H1 (cell line): ENCODE measurements at regions not wholly inside any gene's neighbourhood (a gene's known extent, or its start where the extent isn't known, plus 50 kb on each side); places are given as distances from the start of the nearest gene placed in this dataset.

ENCODE experiments used
- CTCF ChIA-PET: fragments of 300-600 bp; sonication (Branson Sonifier 250); formaldehyde crosslinking; loops from one replicate; lab custom pipeline; 2021; ENCODE audit not compliant: partially characterized antibody; lab: Charles Lee
- POLR2A ChIA-PET: fragments of 300-600 bp; sonication (Branson Sonifier 250); formaldehyde crosslinking; loops from one replicate; lab custom pipeline; 2021; ENCODE audit warnings: inconsistent platforms; ENCODE audit not compliant: partially characterized antibody; lab: Charles Lee
- DNase-seq, 2 experiments: peaks; one replicate each; pipeline versions ENCODE4 v3.0.0 to v3.0.0-alpha.2; 2010 to 2022; ENCODE audit warnings: low spot score in 2 of 2, low read depth in 1 of 2, mixed read lengths in 1 of 2
- FAIRE-seq: peaks from 2 replicates; lab custom pipeline; 2011; peaks lifted over from hg19 to GRCh38; lab: Jason Lieb, UNC
- H2AFZ ChIP-seq: 2 replicates; pipeline ENCODE4 v1.8.1; 2012; ENCODE audit warnings: low read length, inconsistent platforms
- H2AK5ac ChIP-seq: 2 replicates; pipeline ENCODE4 v1.6.1; 2013; ENCODE audit warnings: low read depth, low read length
- H2BK120ac ChIP-seq: replicated peaks from 2 replicates; pipeline ENCODE3; 2013; ENCODE audit warnings: low read depth, low read length, inconsistent platforms
- H2BK12ac ChIP-seq: 2 replicates; pipeline ENCODE4 v1.6.1; 2013; ENCODE audit warnings: low read depth, low read length
- H2BK15ac ChIP-seq: 2 replicates; pipeline ENCODE4 v1.6.1; 2013; ENCODE audit warnings: low read length
- H2BK20ac ChIP-seq: 2 replicates; pipeline ENCODE4 v1.6.1; 2013; ENCODE audit warnings: low read length
- H2BK5ac ChIP-seq: 2 replicates; pipeline ENCODE4 v1.6.1; 2013; ENCODE audit warnings: low read depth, low read length
- H3K14ac ChIP-seq: 2 replicates; pipeline ENCODE4 v1.6.1; 2013; ENCODE audit warnings: inconsistent platforms; ENCODE audit not compliant: insufficient read length
- H3K18ac ChIP-seq: 2 replicates; pipeline ENCODE4 v1.6.1; 2013; ENCODE audit warnings: low read length; ENCODE audit errors: extremely low read depth
- H3K23ac ChIP-seq: 2 replicates; pipeline ENCODE4 v1.6.1; 2013; ENCODE audit warnings: inconsistent platforms; ENCODE audit not compliant: insufficient read length
- H3K23me2 ChIP-seq: 2 replicates; pipeline ENCODE4 v1.6.1; 2013; ENCODE audit warnings: low read depth, low read length
- H3K27ac ChIP-seq: 2 replicates; pipeline ENCODE4 v1.6.1; 2011; ENCODE audit warnings: low read depth, low read length, inconsistent platforms
- H3K27me3 ChIP-seq, 4 experiments: replicated peaks in 1 of 4; 1 replicate in 1 of 4; 2 replicates in 3 of 4; pipeline versions ENCODE4 v1.6.1 to v1.8.1; 2011 to 2013; ENCODE audit warnings: low read length in 3 of 4, mild to moderate bottlenecking in 3 of 4, inconsistent platforms in 2 of 4, mixed read lengths in 2 of 4, moderate library complexity in 1 of 4; ENCODE audit not compliant: control insufficient read depth in 3 of 4, insufficient read depth in 3 of 4; ENCODE audit errors: extremely low read depth in 1 of 4
- H3K36me3 ChIP-seq, 4 experiments: 2 replicates each; pipeline versions ENCODE4 v1.6.1 to v1.8.1; 2011 to 2013; ENCODE audit warnings: mild to moderate bottlenecking in 4 of 4, low read length in 3 of 4, moderate library complexity in 2 of 4, control low read depth in 1 of 4, inconsistent platforms in 1 of 4; ENCODE audit not compliant: insufficient read depth in 4 of 4, control insufficient read depth in 2 of 4
- H3K4ac ChIP-seq: replicated peaks from 2 replicates; pipeline ENCODE3; 2013; ENCODE audit warnings: low read length, low read depth, mixed read lengths, inconsistent platforms; ENCODE audit not compliant: insufficient read length
- H3K4me1 ChIP-seq, 4 experiments: replicated peaks in 1 of 4; 1 replicate in 1 of 4; 2 replicates in 3 of 4; pipeline versions ENCODE4 v1.6.1 to v1.8.1; 2011 to 2013; ENCODE audit warnings: low read length in 3 of 4, inconsistent platforms in 2 of 4, mixed read lengths in 1 of 4; ENCODE audit not compliant: insufficient read depth in 4 of 4, control insufficient read depth in 3 of 4
- H3K4me2 ChIP-seq, 2 experiments: 2 replicates each; pipeline versions ENCODE4 v1.6.1 to v1.8.1; 2011 to 2013; ENCODE audit warnings: low read depth in 2 of 2, low read length in 2 of 2, control low read depth in 1 of 2, inconsistent platforms in 1 of 2, mild to moderate bottlenecking in 1 of 2; ENCODE audit not compliant: insufficient read depth in 1 of 2
- H3K4me3 ChIP-seq, 4 experiments: fragments of 200-600, 300-600 bp in 1 of 4; sonication (generic), shearing (Covaris generic), sonication (Bioruptor Twin) in 1 of 4; 2 replicates each; pipeline versions ENCODE4 v1.5.1 to v1.8.1; 2011 to 2016; ENCODE audit warnings: low read length in 4 of 4, low read depth in 3 of 4, control low read depth in 2 of 4, inconsistent platforms in 2 of 4, mild to moderate bottlenecking in 2 of 4, mixed read lengths in 1 of 4, moderate library complexity in 1 of 4; ENCODE audit not compliant: insufficient read depth in 2 of 4; ENCODE audit errors: extremely low read depth in 1 of 4
- H3K56ac ChIP-seq: replicated peaks from 2 replicates; pipeline ENCODE3; 2013; ENCODE audit warnings: low read depth, mild to moderate bottlenecking, mixed read lengths, low read length, inconsistent platforms; ENCODE audit not compliant: insufficient read length
- H3K79me1 ChIP-seq: 2 replicates; pipeline ENCODE4 v1.6.1; 2013; ENCODE audit warnings: low read depth, low read length, control low read depth
- H3K79me2 ChIP-seq, 2 experiments: 2 replicates each; pipeline versions ENCODE4 v1.6.1 to v1.8.1; 2012 to 2013; ENCODE audit warnings: low read length in 2 of 2, mild to moderate bottlenecking in 2 of 2, inconsistent platforms in 1 of 2; ENCODE audit not compliant: insufficient read depth in 2 of 2, control insufficient read depth in 1 of 2
- H3K9ac ChIP-seq, 4 experiments: replicated peaks in 1 of 4; 1 replicate in 1 of 4; 2 replicates in 3 of 4; pipeline versions ENCODE4 v1.6.1 to v1.8.1; 2011 to 2013; ENCODE audit warnings: low read depth in 3 of 4, low read length in 3 of 4, control low read depth in 2 of 4, mild to moderate bottlenecking in 2 of 4, moderate library complexity in 2 of 4, inconsistent platforms in 1 of 4; ENCODE audit errors: extremely low read depth in 1 of 4
- H3K9me3 ChIP-seq, 2 experiments: 2 replicates each; pipeline versions ENCODE4 v1.6.1 to v1.8.1; 2012 to 2013; ENCODE audit warnings: mild to moderate bottlenecking in 2 of 2, moderate library complexity in 2 of 2, control low read depth in 1 of 2, inconsistent platforms in 1 of 2, low read depth in 1 of 2, low read length in 1 of 2, mixed read lengths in 1 of 2; ENCODE audit not compliant: insufficient read depth in 2 of 2
- H4K20me1 ChIP-seq, 2 experiments: replicated peaks in 1 of 2; 2 replicates each; pipeline versions ENCODE3 to v1.8.1; 2011 to 2013; ENCODE audit warnings: inconsistent platforms in 2 of 2, low read length in 2 of 2, mild to moderate bottlenecking in 1 of 2; ENCODE audit not compliant: insufficient read depth in 2 of 2, control insufficient read depth in 1 of 2
- H4K5ac ChIP-seq: 2 replicates; pipeline ENCODE4 v1.6.1; 2013; ENCODE audit warnings: low read length, low read depth, mixed read lengths, inconsistent platforms; ENCODE audit not compliant: insufficient read length
- H4K8ac ChIP-seq: 2 replicates; pipeline ENCODE4 v1.8.0; 2013; ENCODE audit warnings: mild to moderate bottlenecking, moderate library complexity, low read length, inconsistent platforms; ENCODE audit not compliant: insufficient read depth; ENCODE audit errors: extremely low read depth
- H4K91ac ChIP-seq: replicated peaks from 2 replicates; pipeline ENCODE3; 2013; ENCODE audit warnings: low read length, mixed read lengths, inconsistent platforms; ENCODE audit not compliant: insufficient read length
- BCL11A ChIP-seq, 2 experiments: IDR thresholded peaks; one replicate each; pipeline ENCODE4 v1.6.1; 2011; ENCODE audit warnings: low read depth in 2 of 2, low read length in 2 of 2, mild to moderate bottlenecking in 2 of 2
- CBX8 ChIP-seq: fragments of 300-800, 300-1000 bp; sonication (generic); IDR thresholded peaks from 2 replicates; pipeline ENCODE4 v1.7.1; 2016; ENCODE audit warnings: low read depth, low read length, borderline replicate concordance
- CEBPB ChIP-seq: IDR thresholded peaks from 2 replicates; pipeline ENCODE4 v1.6.1; 2012; ENCODE audit warnings: low read depth, low read length
- CHD1 ChIP-seq: IDR thresholded peaks from 2 replicates; pipeline ENCODE4 v1.6.1; 2012; ENCODE audit warnings: low read depth, low read length, improper control_type of control experiment
- CTBP2 ChIP-seq: IDR thresholded peaks from 2 replicates; pipeline ENCODE4 v1.7.0; 2011; ENCODE audit warnings: borderline replicate concordance, mild to moderate bottlenecking, moderate library complexity, mixed read lengths, low read length; ENCODE audit not compliant: insufficient read depth, insufficient read length
- EZH2 ChIP-seq: fragments of 200-600 bp; sonication (generic); IDR thresholded peaks from 2 replicates; pipeline ENCODE4 v1.7.1; 2012; ENCODE audit warnings: low read depth, mild to moderate bottlenecking, moderate library complexity, low read length, inconsistent platforms; ENCODE audit not compliant: severe bottlenecking
- FOSL1 ChIP-seq: IDR thresholded peaks from 2 replicates; pipeline ENCODE4 v1.6.1; 2011; ENCODE audit warnings: mild to moderate bottlenecking, low read depth, low read length, moderate library complexity; ENCODE audit not compliant: insufficient read depth
- GTF2F1 ChIP-seq: IDR thresholded peaks from 2 replicates; pipeline ENCODE4 v1.6.1; 2012; ENCODE audit warnings: low read depth, low read length, improper control_type of control experiment, borderline replicate concordance
- NRF1 ChIP-seq: IDR thresholded peaks from 2 replicates; pipeline ENCODE4 v1.6.1; 2011; ENCODE audit warnings: mild to moderate bottlenecking, low read depth, low read length, improper control_type of control experiment
- RAD21 ChIP-seq, 2 experiments: IDR thresholded peaks in 1 of 2; conservative IDR thresholded peaks in 1 of 2; 2 replicates each; pipeline ENCODE4 v1.6.1; 2011; ENCODE audit warnings: low read depth in 2 of 2, low read length in 2 of 2, improper control_type of control experiment in 1 of 2, inconsistent platforms in 1 of 2, mild to moderate bottlenecking in 1 of 2, moderate library complexity in 1 of 2
- RFX5 ChIP-seq: IDR thresholded peaks from 2 replicates; pipeline ENCODE4 v1.6.1; 2011; ENCODE audit warnings: low read depth, low read length, improper control_type of control experiment, borderline replicate concordance
- SIN3A ChIP-seq, 2 experiments: IDR thresholded peaks in 1 of 2; conservative IDR thresholded peaks in 1 of 2; 2 replicates each; pipeline ENCODE4 v1.6.1; 2011 to 2012; ENCODE audit warnings: low read length in 2 of 2, improper control_type of control experiment in 1 of 2, low read depth in 1 of 2, mild to moderate bottlenecking in 1 of 2
- SUZ12 ChIP-seq: fragments of 200-600 bp; sonication (generic); IDR thresholded peaks from 2 replicates; pipeline ENCODE4 v1.6.1; 2012; ENCODE audit warnings: mild to moderate bottlenecking, inconsistent platforms, low read length, moderate library complexity, mixed read lengths
- WGBS, 2 experiments: shearing (Covaris generic) in 1 of 2; methylation state at CpG; one replicate each; pipeline versions ENCODE4 v1.1.6 to v1.1.7; 2013 to 2015; ENCODE audit warnings: low lambda C conversion rate in 2 of 2, mixed read lengths in 2 of 2, inconsistent platforms in 1 of 2, low coverage in 1 of 2, missing lambda C conversion rate in 1 of 2; ENCODE audit not compliant: insufficient replicate concordance in 2 of 2, insufficient coverage in 1 of 2, insufficient read length in 1 of 2; ENCODE audit errors: extremely low coverage in 1 of 2, missing lambda C conversion rate in 1 of 2; 5-methylcytosine and 5-hydroxymethylcytosine counted together

GRCh38 chr1:67894981-67895735, 61.9 kb upstream of the GNG12 start:
- no peak overlapping the region for H2BK120ac ChIP-seq
- ChIA-PET POLR2A (no interaction called here), CTCF (no interaction called here)
- H3K9ac ChIP-seq, result no peak overlapping the region
- no peak overlapping the region for H3K56ac ChIP-seq
- H3K27ac ChIP-seq, result no peak overlapping the region
- no peaks in the 10 kb centered on the region for H3K79me1 ChIP-seq
- H3K4ac ChIP-seq, result no peak overlapping the region
- peaks cover 0 to 11% (median 2%) of the 10 kb centered on the region in 4 experiments; a peak in 4 of 7 replicates for H3K4me1 ChIP-seq
- H3K36me3 ChIP-seq, result no peaks in the 10 kb centered on the region
- no peaks in the 10 kb centered on the region for H3K79me2 ChIP-seq
- H2BK5ac ChIP-seq, result no peak overlapping the region
- H2BK20ac ChIP-seq, result no peak overlapping the region
- no peak overlapping the region for H4K91ac ChIP-seq
- no peak overlapping the region for H2AFZ ChIP-seq
- H3K4me3 ChIP-seq, result no peak overlapping the region
- no peak overlapping the region for H3K4me2 ChIP-seq
- no peak overlapping the region for H4K5ac ChIP-seq
- H3K23ac ChIP-seq, result no peak overlapping the region
- H2BK15ac ChIP-seq, result no peak overlapping the region
- no peaks in the 10 kb centered on the region for H4K20me1 ChIP-seq
- no peak overlapping the region for H4K8ac ChIP-seq
- 86% methylated on average over 4 of the region's 4 CpGs; no CpG with 5 or more reads in 1 of the 2 experiments for WGBS, 2 experiments
- H3K18ac ChIP-seq, result no peak overlapping the region
- H3K14ac ChIP-seq, result no peak overlapping the region
- FAIRE-seq (no peak), DNase-seq (no peak)
- no peaks in the 10 kb centered on the region for H3K9me3 ChIP-seq
- no peaks in the 10 kb centered on the region for H3K27me3 ChIP-seq
- H2AK5ac ChIP-seq, result no peak overlapping the region
- H2BK12ac ChIP-seq, result no peak overlapping the region
- no peaks in the 10 kb centered on the region for H3K23me2 ChIP-seq
- TF ChIP-seq GTF2F1, result no peak
- no peak for TF ChIP-seq NRF1
- TF ChIP-seq FOSL1, result no peak
- TF ChIP-seq CEBPB, result no peak
- no peak for TF ChIP-seq EZH2
- no peak for TF ChIP-seq BCL11A (IDR thresholded peaks at IDR 0.05; ENCODE audit: low read depth in 2 of 2, low read length in 2 of 2)
- TF ChIP-seq CHD1, result no peak
- TF ChIP-seq RFX5, result no peak
- no peak for TF ChIP-seq SUZ12
- no peak for TF ChIP-seq RAD21 (IDR thresholded peaks at IDR 0.05 in 1 of 2, conservative IDR thresholded peaks at IDR 0.05 in 1 of 2; ENCODE audit: low read depth in 2 of 2, low read length in 2 of 2)
- no peak for TF ChIP-seq CTBP2
- TF ChIP-seq SIN3A (conservative IDR thresholded peaks at IDR 0.05 in 1 of 2, IDR thresholded peaks at IDR 0.05 in 1 of 2; ENCODE audit: low read depth in 1 of 2, low read length in 2 of 2), result no peak
- no peak for TF ChIP-seq CBX8
